OCI-LY7 (cell line): ENCODE measurements at regions not wholly inside any gene's neighbourhood (a gene's known extent, or its start where the extent isn't known, plus 50 kb on each side); places are given as distances from the start of the nearest gene placed in this dataset.

ENCODE experiments used
- BruUV-seq: library from RNA; stranded (reverse); fragments of 400-500 nt; replicated peaks from 2 replicates; lab custom pipeline; 2021; lab: Mats Ljungman, UMichigan
- CTCF ChIA-PET: fragments of 300-600 bp; sonication (Branson Sonifier 250); formaldehyde crosslinking; loops from one replicate; lab custom pipeline; 2022; ENCODE audit warnings: antibody characterized with exemption; ENCODE audit not compliant: unreplicated experiment; lab: Charles Lee
- POLR2A ChIA-PET: fragments of 300-600 bp; sonication (Branson Sonifier 250); formaldehyde crosslinking; loops from one replicate; lab custom pipeline; 2022; ENCODE audit warnings: antibody characterized with exemption; lab: Charles Lee
- DNase-seq: peaks from one replicate; pipeline ENCODE4 v3.0.0-alpha.2; 2015; ENCODE audit warnings: low spot score
- H2AFZ ChIP-seq: fragments of 200-600 bp; sonication (generic), shearing (Covaris generic); 2 replicates; pipeline ENCODE4 v1.6.1; 2014; ENCODE audit warnings: mild to moderate bottlenecking, antibody characterized with exemption, low read length, moderate library complexity
- H3K27ac ChIP-seq: fragments of 200-600 bp; sonication (generic); 2 replicates; pipeline ENCODE4 v1.5.1; 2014; ENCODE audit warnings: mixed run types, low read depth, mild to moderate bottlenecking, moderate library complexity, low read length, inconsistent platforms; ENCODE audit not compliant: poor library complexity, severe bottlenecking
- H3K36me3 ChIP-seq: fragments of 200-600 bp; sonication (generic); 2 replicates; pipeline ENCODE4 v1.6.1; 2014; ENCODE audit warnings: mild to moderate bottlenecking, antibody characterized with exemption, low read length, moderate library complexity, mixed read lengths; ENCODE audit not compliant: insufficient read depth
- H3K4me1 ChIP-seq: fragments of 200-600 bp; sonication (generic); 2 replicates; pipeline ENCODE4 v1.5.1; 2014; ENCODE audit warnings: mild to moderate bottlenecking, low read length; ENCODE audit not compliant: insufficient read depth, poor library complexity, severe bottlenecking
- H3K4me2 ChIP-seq: fragments of 200-600 bp; sonication (generic); 2 replicates; pipeline ENCODE4 v1.6.1; 2014; ENCODE audit warnings: mild to moderate bottlenecking, low read length
- H3K4me3 ChIP-seq: fragments of 200-600 bp; sonication (generic); 2 replicates; pipeline ENCODE4 v1.5.1; 2014; ENCODE audit warnings: mild to moderate bottlenecking, low read depth, low read length; ENCODE audit not compliant: poor library complexity, severe bottlenecking
- H3K79me2 ChIP-seq: fragments of 200-600 bp; sonication (generic); 2 replicates; pipeline ENCODE4 v1.6.1; 2016; ENCODE audit warnings: low read depth, mild to moderate bottlenecking, low read length, moderate library complexity, mixed read lengths; ENCODE audit not compliant: insufficient read depth
- H3K9me2 ChIP-seq: fragments of 200-600 bp; sonication (generic); 2 replicates; pipeline ENCODE4 v1.6.1; 2016; ENCODE audit warnings: mild to moderate bottlenecking, low read length, mixed read lengths; ENCODE audit not compliant: insufficient read depth
- H3K9me3 ChIP-seq: fragments of 200-600 bp; sonication (generic); 2 replicates; pipeline ENCODE4 v1.6.1; 2014; ENCODE audit warnings: mild to moderate bottlenecking, mixed run types, low read length, mixed read lengths
- H4K20me1 ChIP-seq: fragments of 200-600 bp; sonication (generic); 2 replicates; pipeline ENCODE4 v1.6.1; 2014; ENCODE audit warnings: mild to moderate bottlenecking, antibody characterized with exemption, low read length, moderate library complexity, mixed read lengths; ENCODE audit not compliant: insufficient read depth
- CTCF ChIP-seq: fragments of 200-600 bp; sonication (generic); conservative IDR thresholded peaks from 2 replicates; pipeline ENCODE4 v1.5.1; 2014; ENCODE audit warnings: mild to moderate bottlenecking, antibody characterized with exemption, low read length, moderate library complexity, mixed read lengths
- EZH2phosphoT487 ChIP-seq: fragments of 200-600 bp; sonication (generic); IDR thresholded peaks from 2 replicates; pipeline ENCODE4 v1.6.1; 2018; ENCODE audit warnings: low read depth, borderline replicate concordance, mild to moderate bottlenecking, mixed run types, antibody characterized with exemption, low read length, moderate library complexity, mixed read lengths
- intact Hi-C: fragments of 100-400 bp; cut with micrococcal nuclease; formaldehyde crosslinking; loops from one replicate; pipeline ENCODE4 v1.10.0; 2022; ENCODE audit not compliant: unreplicated experiment

GRCh38 chr14:22513066-22513812 lies 75.8 kb downstream of the DAD1 start:
- no peaks in the 10 kb centered on the region for H3K9me3 ChIP-seq
- intact Hi-C loops, result no loop called here
- H4K20me1 ChIP-seq, result no peaks in the 10 kb centered on the region
- DNase-seq, result no peak
- peaks cover 98% of the 10 kb centered on the region for H3K4me1 ChIP-seq
- TF ChIP-seq CTCF (no peak), EZH2phosphoT487 (no peak)
- no peaks in the 10 kb centered on the region for H3K9me2 ChIP-seq
- no peak overlapping the region for H3K4me2 ChIP-seq
- H2AFZ ChIP-seq, result peak overlapping the region; percentile 50; the same call in 1 of the 2 replicates
- BruUV-seq, result no TSS peak
- ChIA-PET CTCF (interaction anchor here (0.5 kb wide), 1 partner anchor 11 kb away, joined by 3 read pairs; no protein-coding TSS in a partner anchor), POLR2A (interaction anchor here (0.7 to 9.0 kb wide), 8 partner anchors 7 to 55 kb away, joined by 3 to 66 read pairs (median 4); no protein-coding TSS in a partner anchor)
- H3K36me3 ChIP-seq, result no peaks in the 10 kb centered on the region
- no peak overlapping the region for H3K27ac ChIP-seq
- no peak overlapping the region for H3K4me3 ChIP-seq
- H3K79me2 ChIP-seq, result no peaks in the 10 kb centered on the region

DNA sequence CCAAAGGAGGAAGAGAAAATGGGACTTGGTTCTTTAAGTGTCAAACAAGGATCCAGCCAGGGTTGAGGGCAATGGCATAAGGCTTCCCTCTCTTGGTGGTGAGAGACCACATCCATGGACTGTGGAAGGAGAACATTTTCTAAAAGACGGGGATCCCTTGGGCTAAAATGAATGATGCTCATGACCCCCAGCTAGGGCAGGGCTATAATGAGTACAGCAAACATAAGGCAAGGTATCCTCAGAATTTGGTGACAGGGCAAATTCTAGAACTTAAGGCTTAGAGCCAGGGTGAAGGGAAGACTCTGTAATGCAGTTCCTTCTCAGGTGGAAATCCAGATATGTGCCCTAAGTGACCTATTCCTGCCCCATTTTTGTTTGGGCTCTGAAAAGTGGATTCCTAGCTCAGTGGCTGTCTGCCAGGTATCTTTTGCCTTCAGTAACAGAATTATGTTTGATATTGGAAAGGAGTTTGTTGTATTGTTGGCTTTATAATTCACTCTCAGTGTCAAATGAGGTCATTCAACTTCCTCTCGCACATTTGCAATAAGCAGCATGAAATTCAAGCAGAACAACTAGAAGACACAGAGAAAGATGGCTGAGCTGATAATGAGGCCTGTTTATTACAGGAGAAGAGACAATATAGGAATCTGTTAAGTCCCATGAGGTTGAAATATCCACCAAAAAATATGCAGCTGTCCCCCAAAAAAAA lies 76.8 kb downstream of the DAD1 start:
- POLR2A ChIA-PET, result interaction anchor here (0.8 to 9.0 kb wide), 5 partner anchors 8 to 43 kb away, joined by 3 to 66 read pairs (median 5); no protein-coding TSS in a partner anchor
- H2AFZ ChIP-seq, result peak overlapping the region; percentile 50

More for the DNA sequence above, 76.8 kb downstream of the DAD1 start:
- Histone ChIP-seq H3K4me1 (peaks cover 98% of the 10 kb centered on the region), H3K4me3 (no peak overlapping the region), H3K9me3 (no peaks in the 10 kb centered on the region), H3K9me2 (no peaks in the 10 kb centered on the region), H3K27ac (no peak overlapping the region), H3K4me2 (peak overlapping the region; percentile 25), H3K36me3 (no peaks in the 10 kb centered on the region), H3K79me2 (no peaks in the 10 kb centered on the region), H4K20me1 (no peaks in the 10 kb centered on the region)
- TF ChIP-seq CTCF (no peak), EZH2phosphoT487 (no peak)
- DNase-seq, result no peak
- intact Hi-C loops, result no loop called here
- no TSS peak for BruUV-seq
- CTCF ChIA-PET, result interaction anchor here (0.6 to 0.9 kb wide), 2 partner anchors 12 to 898 kb away, joined by 3 read pairs; no protein-coding TSS in a partner anchor
